Fibroblast of the aortic adventitia (primary cell): ENCODE measurements at regions not wholly inside any gene's neighbourhood (a gene's known extent, or its start where the extent isn't known, plus 50 kb on each side); places are given as distances from the start of the nearest gene placed in this dataset.

Experiments
- DNase-seq: peaks from one replicate; pipeline ENCODE4 v3.0.0-alpha.2; 2010; ENCODE audit warnings: low read depth
- H3K4me3 ChIP-seq: 2 replicates; pipeline ENCODE4 v1.5.1; 2011; ENCODE audit warnings: low read depth, mild to moderate bottlenecking, control low read depth, low read length, moderate library complexity
- TF ChIP-seq, protein P1 (sequence below): IDR thresholded peaks from 2 replicates; pipeline ENCODE4 v1.5.1; 2011; ENCODE audit warnings: mild to moderate bottlenecking, low read length, control low read depth, inconsistent platforms; ENCODE audit not compliant: insufficient read depth

DNA sequence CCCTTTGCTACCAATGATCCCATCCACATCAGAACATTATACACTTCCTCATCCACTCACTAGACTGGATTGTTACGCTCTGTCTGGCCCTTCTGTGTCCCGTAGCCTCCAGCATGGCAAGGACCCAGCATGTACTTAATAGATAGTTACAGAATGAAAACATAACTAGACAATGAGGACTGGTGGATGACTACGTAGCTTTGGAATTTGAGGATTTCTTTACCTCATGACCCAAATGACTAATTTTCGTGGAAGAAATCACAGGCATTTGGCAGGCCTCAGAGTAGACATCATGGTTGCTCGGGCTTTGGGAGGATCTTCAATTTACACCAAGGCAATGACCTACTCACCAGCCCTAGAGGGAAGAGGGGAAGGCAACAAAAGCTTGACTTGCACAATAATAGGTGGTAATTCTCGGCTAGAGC is 299.8 kb downstream of the TLE1 start:
- H3K4me3 ChIP-seq = no peak overlapping the region
- DNase-seq = peak; percentile 99
- TF ChIP-seq, protein P1, sequence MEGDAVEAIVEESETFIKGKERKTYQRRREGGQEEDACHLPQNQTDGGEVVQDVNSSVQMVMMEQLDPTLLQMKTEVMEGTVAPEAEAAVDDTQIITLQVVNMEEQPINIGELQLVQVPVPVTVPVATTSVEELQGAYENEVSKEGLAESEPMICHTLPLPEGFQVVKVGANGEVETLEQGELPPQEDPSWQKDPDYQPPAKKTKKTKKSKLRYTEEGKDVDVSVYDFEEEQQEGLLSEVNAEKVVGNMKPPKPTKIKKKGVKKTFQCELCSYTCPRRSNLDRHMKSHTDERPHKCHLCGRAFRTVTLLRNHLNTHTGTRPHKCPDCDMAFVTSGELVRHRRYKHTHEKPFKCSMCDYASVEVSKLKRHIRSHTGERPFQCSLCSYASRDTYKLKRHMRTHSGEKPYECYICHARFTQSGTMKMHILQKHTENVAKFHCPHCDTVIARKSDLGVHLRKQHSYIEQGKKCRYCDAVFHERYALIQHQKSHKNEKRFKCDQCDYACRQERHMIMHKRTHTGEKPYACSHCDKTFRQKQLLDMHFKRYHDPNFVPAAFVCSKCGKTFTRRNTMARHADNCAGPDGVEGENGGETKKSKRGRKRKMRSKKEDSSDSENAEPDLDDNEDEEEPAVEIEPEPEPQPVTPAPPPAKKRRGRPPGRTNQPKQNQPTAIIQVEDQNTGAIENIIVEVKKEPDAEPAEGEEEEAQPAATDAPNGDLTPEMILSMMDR = no peak

DNA sequence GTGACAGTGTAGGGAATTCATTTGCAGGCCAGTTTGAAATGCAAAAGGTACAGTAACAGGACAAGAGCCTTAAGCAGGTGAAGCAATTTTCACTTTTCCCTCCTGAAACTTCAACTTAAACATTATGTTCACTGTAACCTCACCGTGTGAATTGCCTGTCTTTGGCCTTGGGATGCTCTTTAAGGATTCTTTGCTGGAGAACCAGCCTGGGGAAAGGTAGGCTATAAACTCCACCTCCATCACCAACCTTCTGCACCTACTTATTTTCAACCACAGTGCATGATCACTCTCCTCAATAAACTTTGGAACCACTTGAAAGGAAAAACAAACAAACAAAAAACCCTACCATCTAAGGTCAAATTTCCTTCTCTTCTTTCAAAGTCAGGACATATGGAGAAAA is 300.5 kb downstream of the TLE1 start:
- no peak overlapping the region for H3K4me3 ChIP-seq
- TF ChIP-seq, protein P1 = no peak
- no peak for DNase-seq

DNA sequence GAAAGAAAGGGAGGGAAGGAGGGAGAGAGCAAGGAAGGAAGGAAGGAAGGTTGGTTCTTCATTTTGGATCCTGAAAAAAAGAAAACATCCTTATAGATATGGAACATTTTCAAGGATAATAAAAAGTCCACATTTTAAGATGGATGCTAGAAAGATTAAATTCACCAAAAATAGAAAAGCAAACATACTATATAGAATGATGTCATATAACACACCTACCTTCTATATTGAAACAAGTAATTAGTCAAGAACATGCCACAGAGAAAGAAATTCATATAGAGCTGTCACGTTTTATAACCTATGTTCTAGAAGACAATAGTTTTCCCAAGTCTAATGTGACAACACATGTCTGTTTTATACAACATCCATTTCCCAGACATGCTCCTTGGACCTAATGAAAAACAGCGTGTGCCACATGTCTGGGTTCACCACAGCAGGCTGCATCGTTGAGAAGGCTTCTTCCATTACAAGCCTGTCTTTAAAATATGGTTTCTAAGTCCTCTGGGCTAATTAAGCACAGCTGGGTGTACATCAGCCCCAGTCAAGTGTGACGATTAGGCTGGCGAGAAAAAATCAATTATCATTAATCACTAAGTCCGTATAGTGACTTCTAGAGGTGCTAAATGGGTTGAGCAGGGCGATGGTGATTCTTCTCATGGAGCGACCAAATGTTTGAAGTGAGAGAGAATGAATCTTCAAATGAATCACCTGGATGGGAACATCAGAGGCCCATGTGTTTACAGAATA is 301.8 kb downstream of the TLE1 start:
- no peak for DNase-seq
- TF ChIP-seq, protein P1 = no peak
- H3K4me3 ChIP-seq = no peak overlapping the region

DNA sequence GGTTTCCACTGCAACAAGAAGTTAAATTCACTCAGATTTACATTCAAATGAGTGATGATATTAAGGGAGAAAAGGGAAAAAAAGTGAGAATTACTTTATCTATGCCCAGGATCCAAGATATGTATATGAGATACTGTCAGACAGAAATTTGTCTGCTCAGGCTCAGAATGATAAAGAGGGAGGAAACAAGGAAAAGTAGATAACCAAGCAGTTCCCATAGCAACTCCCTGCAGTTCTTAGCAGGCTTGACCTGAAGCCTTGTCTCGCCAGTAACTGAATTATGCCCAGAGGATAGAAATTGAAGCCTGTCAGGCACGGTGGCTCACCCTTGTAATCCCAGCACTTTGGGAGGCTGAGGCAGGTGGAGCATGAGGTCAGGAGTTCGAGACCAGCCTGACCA is 304.4 kb downstream of the TLE1 start:
- no peak overlapping the region for H3K4me3 ChIP-seq
- TF ChIP-seq, protein P1 = no peak
- no peak for DNase-seq

DNA sequence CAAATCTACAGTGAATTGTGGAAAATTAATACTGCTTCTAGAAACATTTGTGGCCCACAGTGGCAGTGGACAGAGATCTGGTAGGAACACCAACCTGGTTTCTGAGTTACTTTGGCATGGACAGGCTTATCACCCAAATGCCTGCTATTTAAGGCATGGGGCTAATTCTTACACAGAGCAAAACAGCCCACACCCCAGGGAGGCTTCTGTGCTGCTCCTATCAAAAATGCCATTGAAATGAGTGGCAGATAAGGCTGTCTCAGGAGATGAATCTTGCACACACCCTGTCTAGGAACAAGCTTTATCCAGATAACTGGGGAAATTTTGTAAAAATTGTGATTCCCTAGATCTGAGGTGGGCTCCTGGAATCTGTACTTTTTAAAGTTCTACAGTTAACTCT is 307.1 kb downstream of the TLE1 start:
- TF ChIP-seq, protein P1 = no peak
- H3K4me3 ChIP-seq = no peak overlapping the region
- DNase-seq = no peak

DNA sequence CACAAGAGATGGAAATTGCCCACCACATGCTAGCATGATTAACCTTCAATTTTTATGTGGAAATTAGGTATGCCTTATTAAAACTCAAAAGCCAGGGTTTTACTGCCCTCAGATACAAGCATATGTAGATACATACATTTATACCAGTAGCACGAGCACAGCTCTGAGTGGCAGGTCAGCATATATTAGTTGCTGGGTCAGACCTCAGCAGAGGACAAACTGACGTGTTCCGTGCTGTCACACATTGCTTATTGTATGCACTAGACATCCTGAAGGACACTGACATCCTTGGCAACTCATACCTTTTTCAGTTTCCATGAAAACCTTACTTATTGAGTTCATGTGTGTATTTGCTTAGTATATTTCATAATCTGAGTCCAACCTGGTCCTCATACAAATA is 307.7 kb downstream of the TLE1 start:
- no peak for DNase-seq
- TF ChIP-seq, protein P1 = no peak
- no peak overlapping the region for H3K4me3 ChIP-seq
